Astrocyte of the cerebellum (primary cell): ENCODE measurements at regions not wholly inside any gene's neighbourhood (a gene's known extent, or its start where the extent isn't known, plus 50 kb on each side); places are given as distances from the start of the nearest gene placed in this dataset.

Source experiments
- DNase-seq: peaks from one replicate; pipeline ENCODE4 v3.0.0-alpha.2; 2011; ENCODE audit warnings: low read depth
- H3K4me3 ChIP-seq: 2 replicates; pipeline ENCODE4 v1.5.1; 2011; ENCODE audit warnings: mild to moderate bottlenecking, low read depth, low read length, moderate library complexity
- in situ Hi-C: cut with HindIII; loops from 2 replicates; pipeline ENCODE4 v1.10.0; 2017; ENCODE audit warnings: low sequenced_read_pairs
- TF ChIP-seq, protein P1 (sequence below): IDR thresholded peaks from 2 replicates; pipeline ENCODE4 v1.5.1; 2012; ENCODE audit warnings: low read length, low read depth, moderate library complexity, mild to moderate bottlenecking; ENCODE audit errors: missing control alignments

GRCh38 chr3:181998828-181999227 is 287.1 kb downstream of the SOX2 start:
- no peak for DNase-seq
- H3K4me3 ChIP-seq = no peak overlapping the region
- in situ Hi-C loops = no loop called here
- TF ChIP-seq, protein P1, sequence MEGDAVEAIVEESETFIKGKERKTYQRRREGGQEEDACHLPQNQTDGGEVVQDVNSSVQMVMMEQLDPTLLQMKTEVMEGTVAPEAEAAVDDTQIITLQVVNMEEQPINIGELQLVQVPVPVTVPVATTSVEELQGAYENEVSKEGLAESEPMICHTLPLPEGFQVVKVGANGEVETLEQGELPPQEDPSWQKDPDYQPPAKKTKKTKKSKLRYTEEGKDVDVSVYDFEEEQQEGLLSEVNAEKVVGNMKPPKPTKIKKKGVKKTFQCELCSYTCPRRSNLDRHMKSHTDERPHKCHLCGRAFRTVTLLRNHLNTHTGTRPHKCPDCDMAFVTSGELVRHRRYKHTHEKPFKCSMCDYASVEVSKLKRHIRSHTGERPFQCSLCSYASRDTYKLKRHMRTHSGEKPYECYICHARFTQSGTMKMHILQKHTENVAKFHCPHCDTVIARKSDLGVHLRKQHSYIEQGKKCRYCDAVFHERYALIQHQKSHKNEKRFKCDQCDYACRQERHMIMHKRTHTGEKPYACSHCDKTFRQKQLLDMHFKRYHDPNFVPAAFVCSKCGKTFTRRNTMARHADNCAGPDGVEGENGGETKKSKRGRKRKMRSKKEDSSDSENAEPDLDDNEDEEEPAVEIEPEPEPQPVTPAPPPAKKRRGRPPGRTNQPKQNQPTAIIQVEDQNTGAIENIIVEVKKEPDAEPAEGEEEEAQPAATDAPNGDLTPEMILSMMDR = no peak

DNA sequence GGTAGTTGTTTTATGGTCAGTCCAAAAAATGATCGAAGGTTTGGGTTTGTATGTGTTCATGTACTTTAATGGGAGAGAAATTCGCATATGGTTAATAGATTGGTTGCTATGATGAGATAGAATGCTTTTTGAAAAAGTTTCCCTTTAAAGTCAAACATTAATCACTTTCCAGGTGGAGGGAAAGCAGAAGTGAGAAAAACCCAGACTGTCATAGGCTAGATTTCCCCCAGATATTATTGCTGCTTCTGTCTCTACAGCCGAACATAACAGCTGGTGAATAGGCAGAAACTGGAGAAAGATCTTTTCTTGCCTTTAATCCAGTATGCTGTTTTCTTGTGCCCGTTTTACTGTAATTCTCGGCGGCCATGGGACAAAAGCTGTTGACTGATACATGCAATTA is 287.6 kb downstream of the SOX2 start:
- TF ChIP-seq, protein P1 = no peak
- no peak for DNase-seq
- no peak overlapping the region for H3K4me3 ChIP-seq
- in situ Hi-C loops = no loop called here

DNA sequence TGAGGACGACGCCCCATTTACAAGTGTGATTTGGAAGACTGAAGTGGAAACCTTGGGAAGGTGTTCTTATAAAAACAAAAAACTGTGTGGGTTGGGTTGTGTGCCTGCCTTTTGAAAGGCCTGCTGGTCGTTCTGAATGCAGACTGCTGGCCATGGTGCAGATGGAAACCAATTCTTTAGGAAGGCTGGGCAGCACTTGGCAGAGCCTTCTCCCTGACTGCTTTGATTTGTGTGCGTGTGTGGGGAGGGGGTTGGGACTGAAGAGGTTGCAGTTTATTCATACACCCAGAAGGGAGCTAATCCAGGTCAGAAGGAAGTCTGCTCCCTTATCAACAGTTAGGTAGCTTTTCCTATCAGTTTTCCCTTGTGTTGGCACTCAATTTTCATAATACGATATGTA is 288.7 kb downstream of the SOX2 start:
- H3K4me3 ChIP-seq = no peak overlapping the region
- no peak for DNase-seq
- TF ChIP-seq, protein P1 = no peak
- in situ Hi-C loops = no loop called here

DNA sequence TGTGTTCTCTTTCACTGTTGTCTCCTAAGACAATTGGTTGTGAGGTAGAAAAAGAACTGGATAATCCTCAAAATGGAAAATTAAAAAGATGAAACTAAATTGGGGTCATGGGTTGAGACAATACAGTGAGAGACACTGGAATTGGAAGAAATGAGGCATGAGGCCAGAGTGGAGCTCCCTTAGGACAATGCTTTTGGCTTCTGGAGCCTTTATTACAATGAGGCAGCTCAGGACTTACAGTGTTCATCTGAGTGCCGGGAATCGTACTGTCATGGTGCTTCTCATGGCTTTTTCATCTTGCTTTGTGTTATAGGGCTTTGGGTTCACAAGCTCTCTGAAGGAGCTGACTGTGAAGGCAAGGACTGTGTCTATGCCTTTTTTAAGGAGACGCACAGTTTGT is 293.5 kb downstream of the SOX2 start:
- TF ChIP-seq, protein P1 = no peak
- DNase-seq = no peak
- no peak overlapping the region for H3K4me3 ChIP-seq
- in situ Hi-C loops = no loop called here

- no peak overlapping the region for H3K4me3 ChIP-seq
- in situ Hi-C loops = no loop called here
- TF ChIP-seq, protein P1 = no peak
- no peak for DNase-seq
These were observed 294.0 kb downstream of the SOX2 start for GRCh38 chr3:182005701-182006100.

- TF ChIP-seq, protein P1 = no peak
- no peak for DNase-seq
- in situ Hi-C loops = no loop called here
- no peak overlapping the region for H3K4me3 ChIP-seq
These were observed 294.7 kb downstream of the SOX2 start for GRCh38 chr3:182006431-182006830.

DNA sequence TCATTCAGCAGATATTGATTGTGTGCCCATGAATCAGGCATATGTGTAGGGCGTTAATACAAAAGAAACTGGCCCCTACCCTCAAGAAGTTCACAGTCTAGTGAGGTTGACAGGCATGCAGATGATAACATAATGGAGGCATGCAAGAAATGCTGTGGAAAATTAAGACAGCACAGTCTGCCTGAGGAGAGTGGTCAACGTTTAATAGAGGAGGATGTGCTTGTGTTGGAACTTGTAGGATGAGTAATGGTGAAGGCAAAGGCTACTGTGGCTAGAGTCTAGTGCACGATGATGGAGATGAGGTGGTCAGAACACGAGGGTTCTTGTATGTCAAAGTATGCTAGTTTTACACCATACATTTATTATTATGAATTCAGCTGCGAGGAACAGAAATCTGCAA is 295.7 kb downstream of the SOX2 start:
- in situ Hi-C loops = no loop called here
- no peak for DNase-seq
- no peak overlapping the region for H3K4me3 ChIP-seq
- TF ChIP-seq, protein P1 = no peak
